ENCODE measurements at regions not wholly inside any gene's neighbourhood (a gene's known extent, or its start where the extent isn't known, plus 50 kb on each side); places are given as distances from the start of the nearest gene placed in this dataset.

GRCh38 chr21:14321042-14321441 lies 61.9 kb downstream of the HSPA13 start:
- Histone ChIP-seq H3K27ac (no peak overlapping the region), H3K4me3 (no peak overlapping the region), H3K9me3 (no peaks in the 10 kb centered on the region), H3K4me1 (no peaks in the 10 kb centered on the region), H3K27me3 (no peaks in the 10 kb centered on the region), H3K36me3 (no peaks in the 10 kb centered on the region)
- DNase-seq (no peak), ATAC-seq (no peak)
- intact Hi-C loops (cut with DNase I) = no loop called here
- no peak for TF ChIP-seq CTCF (IDR thresholded peaks at IDR 0.05)

- intact Hi-C loops (cut with DNase I) = no loop called here
- no peak for DNase-seq
Measured at GRCh38 chr21:14319805-14320204, 63.1 kb downstream of the HSPA13 start.

GRCh38 chr21:14318578-14318977 lies 64.4 kb downstream of the HSPA13 start:
- Histone ChIP-seq H3K27ac (no peak overlapping the region), H3K4me3 (no peak overlapping the region), H3K4me1 (no peaks in the 10 kb centered on the region), H3K9me3 (no peaks in the 10 kb centered on the region), H3K27me3 (no peaks in the 10 kb centered on the region), H3K36me3 (no peaks in the 10 kb centered on the region)
- DNase-seq = no peak
- no peak for ATAC-seq
- no peak for TF ChIP-seq CTCF (IDR thresholded peaks at IDR 0.05)
- intact Hi-C loops (cut with DNase I) = no loop called here

More at GRCh38 chr21:14319805-14320204, 63.1 kb downstream of the HSPA13 start:
- ATAC-seq = no peak
- Histone ChIP-seq H3K27ac (no peak overlapping the region), H3K4me1 (no peaks in the 10 kb centered on the region), H3K4me3 (no peak overlapping the region), H3K36me3 (no peaks in the 10 kb centered on the region), H3K9me3 (no peaks in the 10 kb centered on the region), H3K27me3 (no peaks in the 10 kb centered on the region)
- no peak for TF ChIP-seq CTCF (IDR thresholded peaks at IDR 0.05)

GRCh38 chr21:14317507-14317906 lies 65.4 kb downstream of the HSPA13 start:
- no peak for TF ChIP-seq CTCF (IDR thresholded peaks at IDR 0.05)
- Histone ChIP-seq H3K36me3 (no peaks in the 10 kb centered on the region), H3K27me3 (no peaks in the 10 kb centered on the region), H3K9me3 (no peaks in the 10 kb centered on the region), H3K27ac (no peak overlapping the region), H3K4me1 (no peaks in the 10 kb centered on the region), H3K4me3 (no peak overlapping the region)
- ATAC-seq = no peak
- intact Hi-C loops (cut with DNase I) = no loop called here
- no peak for DNase-seq

- Histone ChIP-seq H3K4me1 (no peaks in the 10 kb centered on the region), H3K36me3 (no peaks in the 10 kb centered on the region), H3K27ac (no peak overlapping the region), H3K27me3 (no peaks in the 10 kb centered on the region), H3K9me3 (no peaks in the 10 kb centered on the region), H3K4me3 (no peak overlapping the region)
- intact Hi-C loops (cut with DNase I) = no loop called here
- TF ChIP-seq CTCF (IDR thresholded peaks at IDR 0.05) = no peak
- ATAC-seq (no peak), DNase-seq (no peak)
Measured at GRCh38 chr21:14313300-14313699, 69.6 kb downstream of the HSPA13 start.

All from left lung (tissue), 4 donors.